ENCODE measurements at regions not wholly inside any gene's neighbourhood (a gene's known extent, or its start where the extent isn't known, plus 50 kb on each side); places are given as distances from the start of the nearest gene placed in this dataset.

DNA sequence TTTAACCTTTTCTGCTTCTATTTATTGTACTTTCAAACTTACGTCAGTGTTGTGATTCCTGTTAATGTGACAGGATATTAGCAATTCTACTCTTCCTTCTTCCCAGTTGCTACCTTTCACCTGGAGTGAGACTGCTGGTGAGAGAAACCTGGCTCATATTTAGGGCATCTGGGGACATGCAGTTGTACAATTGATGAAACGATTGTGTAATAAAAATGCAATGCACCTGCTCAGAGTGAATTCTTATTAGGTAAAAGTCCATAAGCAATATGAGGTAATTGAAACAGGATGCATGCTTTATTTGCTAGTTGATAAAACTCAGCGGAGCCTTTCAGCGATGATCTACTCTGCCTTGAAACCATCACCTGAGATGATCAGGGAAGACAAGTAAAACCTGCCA is 116.1 kb upstream of the FBXO33 start:
- TF ChIP-seq EZH2 (IDR thresholded peaks at IDR 0.05; ENCODE audit: borderline replicate concordance, insufficient read depth, low read length, poor library complexity, severe bottlenecking) (no peak), RAD21 (conservative IDR thresholded peaks at IDR 0.05) (no peak), MXI1 (conservative IDR thresholded peaks at IDR 0.05; ENCODE audit: poor library complexity, severe bottlenecking) (no peak), EP300 (conservative IDR thresholded peaks at IDR 0.05; ENCODE audit: poor library complexity, severe bottlenecking) (no peak), SMC3 (conservative IDR thresholded peaks at IDR 0.05; ENCODE audit: poor library complexity) (no peak), TAF1 (IDR thresholded peaks at IDR 0.05; ENCODE audit: low read depth) (no peak), POLR2AphosphoS5 (IDR thresholded peaks at IDR 0.05) (no peak)
- TF ChIP-seq, protein P1, sequence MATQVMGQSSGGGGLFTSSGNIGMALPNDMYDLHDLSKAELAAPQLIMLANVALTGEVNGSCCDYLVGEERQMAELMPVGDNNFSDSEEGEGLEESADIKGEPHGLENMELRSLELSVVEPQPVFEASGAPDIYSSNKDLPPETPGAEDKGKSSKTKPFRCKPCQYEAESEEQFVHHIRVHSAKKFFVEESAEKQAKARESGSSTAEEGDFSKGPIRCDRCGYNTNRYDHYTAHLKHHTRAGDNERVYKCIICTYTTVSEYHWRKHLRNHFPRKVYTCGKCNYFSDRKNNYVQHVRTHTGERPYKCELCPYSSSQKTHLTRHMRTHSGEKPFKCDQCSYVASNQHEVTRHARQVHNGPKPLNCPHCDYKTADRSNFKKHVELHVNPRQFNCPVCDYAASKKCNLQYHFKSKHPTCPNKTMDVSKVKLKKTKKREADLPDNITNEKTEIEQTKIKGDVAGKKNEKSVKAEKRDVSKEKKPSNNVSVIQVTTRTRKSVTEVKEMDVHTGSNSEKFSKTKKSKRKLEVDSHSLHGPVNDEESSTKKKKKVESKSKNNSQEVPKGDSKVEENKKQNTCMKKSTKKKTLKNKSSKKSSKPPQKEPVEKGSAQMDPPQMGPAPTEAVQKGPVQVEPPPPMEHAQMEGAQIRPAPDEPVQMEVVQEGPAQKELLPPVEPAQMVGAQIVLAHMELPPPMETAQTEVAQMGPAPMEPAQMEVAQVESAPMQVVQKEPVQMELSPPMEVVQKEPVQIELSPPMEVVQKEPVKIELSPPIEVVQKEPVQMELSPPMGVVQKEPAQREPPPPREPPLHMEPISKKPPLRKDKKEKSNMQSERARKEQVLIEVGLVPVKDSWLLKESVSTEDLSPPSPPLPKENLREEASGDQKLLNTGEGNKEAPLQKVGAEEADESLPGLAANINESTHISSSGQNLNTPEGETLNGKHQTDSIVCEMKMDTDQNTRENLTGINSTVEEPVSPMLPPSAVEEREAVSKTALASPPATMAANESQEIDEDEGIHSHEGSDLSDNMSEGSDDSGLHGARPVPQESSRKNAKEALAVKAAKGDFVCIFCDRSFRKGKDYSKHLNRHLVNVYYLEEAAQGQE (IDR thresholded peaks at IDR 0.05; ENCODE audit: borderline replicate concordance), result no peak
- TF ChIP-seq, protein P2, sequence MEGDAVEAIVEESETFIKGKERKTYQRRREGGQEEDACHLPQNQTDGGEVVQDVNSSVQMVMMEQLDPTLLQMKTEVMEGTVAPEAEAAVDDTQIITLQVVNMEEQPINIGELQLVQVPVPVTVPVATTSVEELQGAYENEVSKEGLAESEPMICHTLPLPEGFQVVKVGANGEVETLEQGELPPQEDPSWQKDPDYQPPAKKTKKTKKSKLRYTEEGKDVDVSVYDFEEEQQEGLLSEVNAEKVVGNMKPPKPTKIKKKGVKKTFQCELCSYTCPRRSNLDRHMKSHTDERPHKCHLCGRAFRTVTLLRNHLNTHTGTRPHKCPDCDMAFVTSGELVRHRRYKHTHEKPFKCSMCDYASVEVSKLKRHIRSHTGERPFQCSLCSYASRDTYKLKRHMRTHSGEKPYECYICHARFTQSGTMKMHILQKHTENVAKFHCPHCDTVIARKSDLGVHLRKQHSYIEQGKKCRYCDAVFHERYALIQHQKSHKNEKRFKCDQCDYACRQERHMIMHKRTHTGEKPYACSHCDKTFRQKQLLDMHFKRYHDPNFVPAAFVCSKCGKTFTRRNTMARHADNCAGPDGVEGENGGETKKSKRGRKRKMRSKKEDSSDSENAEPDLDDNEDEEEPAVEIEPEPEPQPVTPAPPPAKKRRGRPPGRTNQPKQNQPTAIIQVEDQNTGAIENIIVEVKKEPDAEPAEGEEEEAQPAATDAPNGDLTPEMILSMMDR (IDR thresholded peaks at IDR 0.05; ENCODE audit: poor library complexity, severe bottlenecking), result no peak
- no peak overlapping the region for H3K9ac ChIP-seq (ENCODE audit: low read length)
- H3K36me3 ChIP-seq (ENCODE audit: insufficient read depth, low read length), result no peaks in the 10 kb centered on the region
- no peaks in the 10 kb centered on the region for H3K9me2 ChIP-seq (ENCODE audit: insufficient read depth, low read length)
- H3K27me3 ChIP-seq (ENCODE audit: insufficient read depth, low read depth, low read length), result no peaks in the 10 kb centered on the region
- H3K79me2 ChIP-seq (replicated peaks; ENCODE audit: insufficient read depth, low read length), result no peaks in the 10 kb centered on the region
- H3K9me3 ChIP-seq (ENCODE audit: low read length), result no peaks in the 10 kb centered on the region
- no peak overlapping the region for H3K4me3 ChIP-seq (ENCODE audit: low read length)
- H2AFZ ChIP-seq (ENCODE audit: low read depth, low read length), result no peak overlapping the region
- no peaks in the 10 kb centered on the region for H3F3A ChIP-seq (ENCODE audit: insufficient read depth, low read length, poor library complexity, severe bottlenecking)
- H4K20me1 ChIP-seq (ENCODE audit: insufficient read depth), result no peaks in the 10 kb centered on the region
- H3K4me2 ChIP-seq (ENCODE audit: low read length), result no peak overlapping the region
- no peak overlapping the region for H3K27ac ChIP-seq (ENCODE audit: low read length)

DNA sequence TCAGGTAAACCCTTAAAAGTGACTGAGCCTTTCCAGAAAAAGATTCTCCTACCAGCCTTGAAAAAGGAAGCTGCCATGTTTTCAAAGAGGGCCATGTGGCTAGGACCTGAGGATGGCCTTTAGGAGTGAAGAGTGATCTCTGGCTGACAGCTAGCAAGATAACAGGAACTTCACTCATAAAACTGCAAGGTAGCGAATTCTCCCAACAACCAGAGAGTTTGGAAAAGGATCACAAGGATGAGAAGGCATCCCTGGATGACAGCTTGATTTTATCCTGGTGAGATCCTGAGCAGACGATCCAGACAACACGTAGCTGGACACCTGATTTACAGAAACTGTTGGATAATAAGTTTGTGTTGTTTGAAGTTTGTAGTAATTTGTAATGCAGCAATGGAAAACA is 115.6 kb upstream of the FBXO33 start:
- Histone ChIP-seq H4K20me1 (ENCODE audit: insufficient read depth) (no peaks in the 10 kb centered on the region), H3K4me2 (ENCODE audit: low read length) (no peak overlapping the region), H3K27ac (ENCODE audit: low read length) (no peak overlapping the region), H3K9ac (ENCODE audit: low read length) (no peak overlapping the region), H3K36me3 (ENCODE audit: insufficient read depth, low read length) (no peaks in the 10 kb centered on the region), H3K9me3 (ENCODE audit: low read length) (no peaks in the 10 kb centered on the region), H3K27me3 (ENCODE audit: insufficient read depth, low read depth, low read length) (no peaks in the 10 kb centered on the region), H3F3A (ENCODE audit: insufficient read depth, low read length, poor library complexity, severe bottlenecking) (no peaks in the 10 kb centered on the region), H3K4me3 (ENCODE audit: low read length) (no peak overlapping the region), H3K9me2 (ENCODE audit: insufficient read depth, low read length) (no peaks in the 10 kb centered on the region), H3K79me2 (replicated peaks; ENCODE audit: insufficient read depth, low read length) (no peaks in the 10 kb centered on the region), H2AFZ (ENCODE audit: low read depth, low read length) (no peak overlapping the region)
- TF ChIP-seq RAD21 (conservative IDR thresholded peaks at IDR 0.05) (no peak), TAF1 (IDR thresholded peaks at IDR 0.05; ENCODE audit: low read depth) (no peak), EZH2 (IDR thresholded peaks at IDR 0.05; ENCODE audit: borderline replicate concordance, insufficient read depth, low read length, poor library complexity, severe bottlenecking) (no peak), SMC3 (conservative IDR thresholded peaks at IDR 0.05; ENCODE audit: poor library complexity) (no peak), POLR2AphosphoS5 (IDR thresholded peaks at IDR 0.05) (no peak), EP300 (conservative IDR thresholded peaks at IDR 0.05; ENCODE audit: poor library complexity, severe bottlenecking) (no peak), MXI1 (conservative IDR thresholded peaks at IDR 0.05; ENCODE audit: poor library complexity, severe bottlenecking) (no peak)
- TF ChIP-seq, protein P1 (IDR thresholded peaks at IDR 0.05; ENCODE audit: borderline replicate concordance), result no peak
- TF ChIP-seq, protein P2 (IDR thresholded peaks at IDR 0.05; ENCODE audit: poor library complexity, severe bottlenecking), result no peak

Measured in neural cell (in vitro differentiated cells).